ENCODE measurements at regions not wholly inside any gene's neighbourhood (a gene's known extent, or its start where the extent isn't known, plus 50 kb on each side); places are given as distances from the start of the nearest gene placed in this dataset.

DNA sequence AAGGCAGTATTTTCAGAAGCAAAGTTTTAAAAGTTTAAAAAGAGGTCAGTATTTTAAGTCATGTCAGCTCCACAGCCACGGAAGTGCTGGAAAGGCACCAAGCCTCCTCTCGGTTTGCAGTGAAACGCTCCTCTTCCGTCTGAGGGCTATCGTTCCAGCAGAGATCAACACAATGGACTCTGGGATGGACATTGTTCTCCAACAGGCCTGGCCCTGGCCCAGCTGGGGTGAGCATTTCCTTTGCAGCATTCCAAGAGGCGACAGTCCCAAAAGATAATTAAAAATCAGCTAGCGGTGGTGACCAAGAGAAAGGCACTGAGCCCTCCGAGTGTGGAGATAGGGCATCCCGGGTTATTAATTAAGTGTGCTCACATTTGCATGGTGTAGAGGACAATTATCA is 95.9 kb upstream of the LCLAT1 start:
- TF ChIP-seq, protein P1, sequence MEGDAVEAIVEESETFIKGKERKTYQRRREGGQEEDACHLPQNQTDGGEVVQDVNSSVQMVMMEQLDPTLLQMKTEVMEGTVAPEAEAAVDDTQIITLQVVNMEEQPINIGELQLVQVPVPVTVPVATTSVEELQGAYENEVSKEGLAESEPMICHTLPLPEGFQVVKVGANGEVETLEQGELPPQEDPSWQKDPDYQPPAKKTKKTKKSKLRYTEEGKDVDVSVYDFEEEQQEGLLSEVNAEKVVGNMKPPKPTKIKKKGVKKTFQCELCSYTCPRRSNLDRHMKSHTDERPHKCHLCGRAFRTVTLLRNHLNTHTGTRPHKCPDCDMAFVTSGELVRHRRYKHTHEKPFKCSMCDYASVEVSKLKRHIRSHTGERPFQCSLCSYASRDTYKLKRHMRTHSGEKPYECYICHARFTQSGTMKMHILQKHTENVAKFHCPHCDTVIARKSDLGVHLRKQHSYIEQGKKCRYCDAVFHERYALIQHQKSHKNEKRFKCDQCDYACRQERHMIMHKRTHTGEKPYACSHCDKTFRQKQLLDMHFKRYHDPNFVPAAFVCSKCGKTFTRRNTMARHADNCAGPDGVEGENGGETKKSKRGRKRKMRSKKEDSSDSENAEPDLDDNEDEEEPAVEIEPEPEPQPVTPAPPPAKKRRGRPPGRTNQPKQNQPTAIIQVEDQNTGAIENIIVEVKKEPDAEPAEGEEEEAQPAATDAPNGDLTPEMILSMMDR (conservative IDR thresholded peaks at IDR 0.05; ENCODE audit: low read length), result no peak
- no peak for TF ChIP-seq EZH2phosphoT487 (IDR thresholded peaks at IDR 0.05; ENCODE audit: borderline replicate concordance, low read depth, low read length)
